ENCODE measurements at regions not wholly inside any gene's neighbourhood (a gene's known extent, or its start where the extent isn't known, plus 50 kb on each side); places are given as distances from the start of the nearest gene placed in this dataset.

DNA sequence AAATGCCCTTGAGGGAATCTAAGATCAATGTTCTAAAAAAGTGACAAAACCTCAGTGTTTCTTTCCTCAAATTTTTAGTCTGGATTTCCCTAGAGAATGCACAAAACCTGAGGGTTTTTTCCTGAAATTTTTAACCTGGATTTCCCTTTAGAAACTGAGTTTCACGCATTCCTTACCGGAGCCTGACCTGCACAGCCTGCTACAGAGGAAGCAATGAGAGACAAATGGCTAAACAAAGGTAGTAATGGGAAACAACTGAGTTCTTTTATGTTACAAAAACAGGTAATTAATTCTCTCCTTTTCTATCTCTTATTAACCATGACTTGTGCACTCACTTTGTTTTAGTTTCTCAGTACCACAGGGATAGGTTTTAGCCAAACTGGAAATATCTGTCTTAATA, 281.7 kb upstream of the NT5E start:
- H3K36me3 ChIP-seq (replicated peaks in 1 of 2; ENCODE audit: control extremely low read depth in 1 of 2, control insufficient read depth in 1 of 2, extremely low read depth in 1 of 2, insufficient read depth in 2 of 2, low read length in 1 of 2) = no peaks in the 10 kb centered on the region
- H3K27ac ChIP-seq (ENCODE audit: low read length in 2 of 2) = no peak overlapping the region
- no peak overlapping the region for H3K27ac Mint-ChIP-seq
- ATAC-seq (ENCODE audit: low read depth) (no peak), DNase-seq (no peak)
- no peaks in the 10 kb centered on the region for H3K4me1 ChIP-seq (ENCODE audit: control insufficient read depth in 2 of 2, insufficient read depth in 2 of 2, low read length in 2 of 2)
- H2AFZ ChIP-seq (ENCODE audit: insufficient read depth, low read depth, low read length, poor library complexity, severe bottlenecking) = no peak overlapping the region
- POLR2A ChIA-PET = no interaction called here
- H3K9me3 ChIP-seq (ENCODE audit: control extremely low read depth in 1 of 3, control insufficient read depth in 2 of 3, insufficient read depth in 1 of 3, low read length in 2 of 3) = no peaks in the 10 kb centered on the region
- no peaks in the 10 kb centered on the region for H4K20me1 ChIP-seq (ENCODE audit: control insufficient read depth, insufficient read depth, low read length, poor library complexity, severe bottlenecking)
- H3K79me2 ChIP-seq (ENCODE audit: control insufficient read depth, insufficient read depth, low read length) = no peaks in the 10 kb centered on the region
- no CpG with 5 or more reads among the region's 2 CpGs for WGBS (ENCODE audit: insufficient coverage)
- H3K9ac ChIP-seq (ENCODE audit: low read length) = no peak overlapping the region
- no peaks in the 10 kb centered on the region for H3K9me3 Mint-ChIP-seq (ENCODE audit: insufficient read depth)
- intact Hi-C loops (cut with micrococcal nuclease) = no loop called here
- H3K4me2 ChIP-seq (replicated peaks; ENCODE audit: low read depth, low read length, poor library complexity, severe bottlenecking) = no peak overlapping the region
- no peaks in the 10 kb centered on the region for H3K27me3 Mint-ChIP-seq
- H3K4me3 ChIP-seq (ENCODE audit: control extremely low read depth in 1 of 5, extremely low read depth in 1 of 5, insufficient read depth in 1 of 5, low read depth in 2 of 5, low read length in 4 of 5) = no peak overlapping the region
- no peak overlapping the region for H3K4me3 Mint-ChIP-seq
- CTCF ChIA-PET = no interaction called here
- no peaks in the 10 kb centered on the region for H3K27me3 ChIP-seq (replicated peaks in 1 of 4; ENCODE audit: control extremely low read depth in 1 of 4, control insufficient read depth in 3 of 4, insufficient read depth in 4 of 4, low read length in 3 of 4)
- H3K4me1 Mint-ChIP-seq = no peaks in the 10 kb centered on the region
- TF ChIP-seq, protein P1, sequence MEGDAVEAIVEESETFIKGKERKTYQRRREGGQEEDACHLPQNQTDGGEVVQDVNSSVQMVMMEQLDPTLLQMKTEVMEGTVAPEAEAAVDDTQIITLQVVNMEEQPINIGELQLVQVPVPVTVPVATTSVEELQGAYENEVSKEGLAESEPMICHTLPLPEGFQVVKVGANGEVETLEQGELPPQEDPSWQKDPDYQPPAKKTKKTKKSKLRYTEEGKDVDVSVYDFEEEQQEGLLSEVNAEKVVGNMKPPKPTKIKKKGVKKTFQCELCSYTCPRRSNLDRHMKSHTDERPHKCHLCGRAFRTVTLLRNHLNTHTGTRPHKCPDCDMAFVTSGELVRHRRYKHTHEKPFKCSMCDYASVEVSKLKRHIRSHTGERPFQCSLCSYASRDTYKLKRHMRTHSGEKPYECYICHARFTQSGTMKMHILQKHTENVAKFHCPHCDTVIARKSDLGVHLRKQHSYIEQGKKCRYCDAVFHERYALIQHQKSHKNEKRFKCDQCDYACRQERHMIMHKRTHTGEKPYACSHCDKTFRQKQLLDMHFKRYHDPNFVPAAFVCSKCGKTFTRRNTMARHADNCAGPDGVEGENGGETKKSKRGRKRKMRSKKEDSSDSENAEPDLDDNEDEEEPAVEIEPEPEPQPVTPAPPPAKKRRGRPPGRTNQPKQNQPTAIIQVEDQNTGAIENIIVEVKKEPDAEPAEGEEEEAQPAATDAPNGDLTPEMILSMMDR (IDR thresholded peaks at IDR 0.05) = no peak
- no peak for TF ChIP-seq EZH2 (IDR thresholded peaks at IDR 0.05; ENCODE audit: borderline replicate concordance, insufficient read depth, low read depth, low read length, poor library complexity, severe bottlenecking)

DNA sequence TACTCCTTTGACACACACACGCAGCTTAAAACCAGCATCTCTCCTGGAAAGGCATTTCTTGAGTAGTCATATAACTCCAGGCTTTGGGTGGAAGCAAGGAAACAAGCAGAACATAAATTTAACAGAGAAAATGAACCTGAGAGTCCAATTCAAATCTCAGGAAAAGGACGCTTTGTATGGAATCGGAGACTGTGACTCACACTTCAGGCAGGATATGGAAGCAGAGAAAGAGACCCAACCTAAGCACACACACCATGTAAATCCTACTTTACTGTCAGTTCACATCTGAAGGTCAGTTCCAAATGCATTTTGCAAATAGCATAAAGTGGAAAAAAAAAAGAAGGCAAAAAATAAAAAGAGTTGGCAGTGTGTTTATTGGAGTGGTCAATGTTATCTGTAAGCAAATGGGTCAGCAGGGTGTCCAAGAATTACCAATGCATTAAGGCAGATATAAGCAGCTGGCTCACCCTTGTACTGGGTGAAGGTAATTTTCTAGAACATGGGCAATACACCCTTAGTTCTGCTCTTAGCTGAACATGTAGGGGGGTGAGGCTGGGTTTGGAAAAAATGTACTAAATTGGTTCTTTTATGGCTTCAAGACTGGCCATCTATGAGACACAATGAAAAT, 283.7 kb upstream of the NT5E start:
- no peaks in the 10 kb centered on the region for H3K27me3 Mint-ChIP-seq
- Histone ChIP-seq H3K4me1 (ENCODE audit: control insufficient read depth in 2 of 2, insufficient read depth in 2 of 2, low read length in 2 of 2) (no peaks in the 10 kb centered on the region), H3K36me3 (replicated peaks in 1 of 2; ENCODE audit: control extremely low read depth in 1 of 2, control insufficient read depth in 1 of 2, extremely low read depth in 1 of 2, insufficient read depth in 2 of 2, low read length in 1 of 2) (no peaks in the 10 kb centered on the region), H3K9ac (ENCODE audit: low read length) (no peak overlapping the region), H3K27ac (ENCODE audit: low read length in 2 of 2) (no peak overlapping the region), H3K4me3 (ENCODE audit: control extremely low read depth in 1 of 5, extremely low read depth in 1 of 5, insufficient read depth in 1 of 5, low read depth in 2 of 5, low read length in 4 of 5) (no peak overlapping the region), H4K20me1 (ENCODE audit: control insufficient read depth, insufficient read depth, low read length, poor library complexity, severe bottlenecking) (no peaks in the 10 kb centered on the region), H2AFZ (ENCODE audit: insufficient read depth, low read depth, low read length, poor library complexity, severe bottlenecking) (no peak overlapping the region), H3K27me3 (replicated peaks in 1 of 4; ENCODE audit: control extremely low read depth in 1 of 4, control insufficient read depth in 3 of 4, insufficient read depth in 4 of 4, low read length in 3 of 4) (no peaks in the 10 kb centered on the region), H3K79me2 (ENCODE audit: control insufficient read depth, insufficient read depth, low read length) (no peaks in the 10 kb centered on the region), H3K9me3 (ENCODE audit: control extremely low read depth in 1 of 3, control insufficient read depth in 2 of 3, insufficient read depth in 1 of 3, low read length in 2 of 3) (no peaks in the 10 kb centered on the region), H3K4me2 (replicated peaks; ENCODE audit: low read depth, low read length, poor library complexity, severe bottlenecking) (no peak overlapping the region)
- no peak overlapping the region for H3K27ac Mint-ChIP-seq
- intact Hi-C loops (cut with micrococcal nuclease) = no loop called here
- ChIA-PET POLR2A (no interaction called here), CTCF (no interaction called here)
- no peaks in the 10 kb centered on the region for H3K9me3 Mint-ChIP-seq (ENCODE audit: insufficient read depth)
- TF ChIP-seq, protein P1 (IDR thresholded peaks at IDR 0.05) = no peak
- H3K4me1 Mint-ChIP-seq = no peaks in the 10 kb centered on the region
- H3K4me3 Mint-ChIP-seq = no peak overlapping the region
- DNase-seq (no peak), ATAC-seq (ENCODE audit: low read depth) (no peak)
- WGBS (ENCODE audit: insufficient coverage) = 100% methylated on average over 1 of the region's 3 CpGs

Data from B cell (primary cell).